GM19452 (cell line): ENCODE measurements at regions not wholly inside any gene's neighbourhood (a gene's known extent, or its start where the extent isn't known, plus 50 kb on each side); places are given as distances from the start of the nearest gene placed in this dataset.
"Not testable (repeated sequence)": the region's sequence is repeated elsewhere in the genome, so short reads cannot be mapped to it uniquely, and the experiment has no call there.

Source experiments
- ATAC-seq: cut with Tn5 transposase; IDR thresholded peaks from one replicate; pipeline ENCODE4 v1.9.1; 2021; ENCODE audit not compliant: unreplicated experiment

DNA sequence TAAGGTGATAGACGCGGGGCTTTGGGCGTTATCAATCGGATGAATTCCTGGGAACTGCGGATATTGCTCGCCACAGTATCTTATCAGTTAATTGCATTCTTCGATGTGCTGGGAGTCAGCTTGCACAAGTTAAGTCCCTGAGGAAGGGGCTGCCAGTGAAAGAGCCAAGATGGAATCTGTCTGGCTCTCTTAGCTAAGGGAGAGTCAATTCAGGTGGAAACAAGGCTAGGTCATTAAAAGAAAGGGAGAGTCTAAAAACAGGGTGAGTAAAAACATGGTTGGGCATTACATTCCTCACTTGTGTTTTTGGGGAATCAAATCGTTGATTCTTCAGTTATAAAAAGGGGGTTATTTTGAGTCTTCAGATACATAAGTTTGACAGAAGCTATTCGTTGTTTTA lies 196.2 kb downstream of the OTOP1 start:
- not testable (repeated sequence) for ATAC-seq

DNA sequence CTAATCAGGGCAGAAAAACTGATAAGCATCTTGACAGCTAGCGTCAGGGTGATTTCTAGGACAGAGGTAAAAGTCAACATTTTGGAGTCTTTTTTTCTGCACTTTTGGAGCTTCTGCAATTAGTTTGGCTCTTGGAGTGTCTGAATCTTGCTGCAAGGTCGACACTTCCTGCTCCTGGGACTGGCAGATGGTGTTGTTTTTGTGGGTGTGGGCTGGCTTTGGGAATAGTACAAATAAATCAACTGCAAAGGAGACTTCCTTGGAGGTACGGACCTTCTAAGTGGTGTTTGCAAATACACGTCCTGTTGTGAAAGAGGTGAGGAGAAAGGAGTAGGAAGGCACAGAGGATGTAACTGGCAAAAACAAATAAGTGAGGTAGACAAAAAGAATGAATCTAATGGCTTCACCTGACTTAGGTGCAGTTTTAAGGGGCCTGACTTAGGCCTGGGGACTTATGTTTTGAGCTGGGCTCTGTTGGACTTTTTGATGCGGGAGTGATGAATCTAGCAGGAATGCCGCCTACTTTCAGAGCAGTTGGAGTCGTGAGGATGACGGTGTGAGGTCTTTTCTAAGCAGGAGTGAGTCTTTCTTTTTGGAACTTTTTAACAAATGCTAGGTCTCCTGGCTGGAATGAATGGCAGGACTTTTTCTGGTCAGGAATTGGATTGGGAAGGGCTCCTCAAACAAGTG lies 195.1 kb downstream of the OTOP1 start:
- ATAC-seq, result not testable (repeated sequence)

DNA sequence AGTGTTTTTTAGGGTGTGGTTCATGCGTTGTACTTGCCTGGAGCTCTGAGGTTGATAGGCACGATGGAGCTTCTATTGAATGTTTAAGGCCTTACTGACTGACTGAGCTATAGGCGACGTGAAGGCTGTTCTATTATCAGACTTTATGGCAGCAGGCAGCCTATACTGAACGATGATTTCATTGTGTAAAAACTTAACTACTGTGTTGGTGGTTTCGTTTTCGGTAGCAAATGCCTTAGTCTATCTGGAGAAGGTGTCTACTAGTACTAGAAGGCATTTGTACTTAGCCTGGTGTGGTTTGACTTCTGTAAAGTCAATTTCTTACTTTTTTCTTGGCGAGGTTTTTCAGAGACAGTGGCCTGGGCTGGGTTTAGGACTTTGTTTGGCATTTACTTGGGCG lies 194.4 kb downstream of the OTOP1 start:
- not testable (repeated sequence) for ATAC-seq

DNA sequence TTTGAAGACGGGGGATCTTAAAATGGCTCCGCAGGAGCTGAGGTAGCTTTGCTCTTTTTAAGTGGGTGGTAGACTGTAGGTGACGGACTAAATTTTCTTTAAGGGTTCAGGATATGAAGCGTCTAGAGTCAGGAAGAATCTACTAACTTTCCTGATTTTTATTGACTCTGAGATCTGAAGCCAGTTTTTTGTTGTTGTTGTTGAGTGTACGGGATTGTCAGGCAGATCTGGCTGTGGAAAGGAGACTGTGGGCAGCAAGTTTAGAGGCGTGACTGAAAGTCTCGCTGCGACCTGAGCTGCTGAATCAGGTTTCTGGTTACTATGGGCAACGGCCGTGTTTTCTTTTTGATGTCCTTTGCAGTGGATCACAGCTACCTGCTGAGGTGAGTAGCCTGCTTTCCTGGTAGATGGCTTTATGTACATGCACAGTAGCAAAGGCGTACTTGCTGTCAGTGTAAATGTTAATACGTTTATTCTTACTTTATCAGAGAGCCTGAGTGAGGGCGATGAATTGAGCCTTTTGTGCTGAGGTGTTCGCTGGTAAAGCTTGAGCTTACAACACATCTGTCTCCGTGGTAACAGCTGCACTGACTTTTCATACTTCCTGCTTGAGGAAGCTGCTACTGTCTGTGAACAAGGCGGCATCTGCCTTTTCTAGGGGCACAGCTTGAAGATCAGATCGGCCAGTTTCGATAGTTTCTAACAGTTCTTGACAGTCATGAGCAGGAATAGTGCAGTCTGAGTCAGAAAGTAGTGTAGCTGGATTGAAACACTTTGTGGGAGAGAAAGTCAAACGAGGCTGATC lies 193.7 kb downstream of the OTOP1 start:
- not testable (repeated sequence) for ATAC-seq

GRCh38 chr4:4037399-4038138 lies 189.2 kb downstream of the OTOP1 start:
- not testable (repeated sequence) for ATAC-seq

DNA sequence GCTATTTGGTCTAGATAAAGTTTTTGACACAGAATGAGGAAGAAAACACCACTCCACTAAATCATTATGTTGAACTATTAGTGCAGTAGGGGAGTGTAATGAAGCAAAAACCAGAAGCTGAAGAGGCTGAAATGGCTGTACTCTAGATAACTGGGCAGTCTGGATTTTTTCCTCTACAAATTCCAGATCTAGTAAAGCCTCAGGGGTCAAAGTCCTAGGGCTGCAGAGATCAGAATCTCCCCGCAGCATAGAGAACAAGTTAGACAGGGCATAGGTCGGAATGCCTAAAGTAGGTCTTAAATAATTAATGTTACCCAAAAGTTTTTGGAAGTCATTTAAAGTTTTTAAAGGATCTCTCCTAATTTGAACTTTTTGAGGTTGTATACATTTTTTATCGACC lies 180.9 kb downstream of the OTOP1 start:
- not testable (repeated sequence) for ATAC-seq

- ATAC-seq, result not testable (repeated sequence)
Measured at GRCh38 chr4:4046686-4047085, 180.0 kb downstream of the OTOP1 start.

DNA sequence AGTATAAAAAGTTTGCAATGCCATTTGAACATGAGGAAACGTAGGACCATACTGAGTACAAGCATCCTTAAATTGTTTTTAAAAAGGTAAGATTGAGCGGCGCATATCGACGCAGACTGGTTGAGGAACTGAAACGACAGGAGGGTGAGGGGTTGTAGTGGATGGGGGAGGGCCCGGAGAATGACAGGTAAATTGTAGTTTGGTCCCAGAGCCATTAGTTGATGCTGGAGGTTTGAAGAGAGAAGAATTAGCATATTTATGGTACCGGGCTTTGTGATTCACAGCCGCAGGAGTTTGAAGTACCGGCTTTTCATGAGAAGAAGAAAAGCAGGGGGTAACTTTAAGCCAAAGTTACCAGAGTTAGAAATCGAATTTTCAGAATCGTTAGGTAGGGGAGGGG lies 179.5 kb downstream of the OTOP1 start:
- not testable (repeated sequence) for ATAC-seq

GRCh38 chr4:4048227-4048626 lies 178.5 kb downstream of the OTOP1 start:
- not testable (repeated sequence) for ATAC-seq

- not testable (repeated sequence) for ATAC-seq
Measured at GRCh38 chr4:4050781-4051180, 175.9 kb downstream of the OTOP1 start.

DNA sequence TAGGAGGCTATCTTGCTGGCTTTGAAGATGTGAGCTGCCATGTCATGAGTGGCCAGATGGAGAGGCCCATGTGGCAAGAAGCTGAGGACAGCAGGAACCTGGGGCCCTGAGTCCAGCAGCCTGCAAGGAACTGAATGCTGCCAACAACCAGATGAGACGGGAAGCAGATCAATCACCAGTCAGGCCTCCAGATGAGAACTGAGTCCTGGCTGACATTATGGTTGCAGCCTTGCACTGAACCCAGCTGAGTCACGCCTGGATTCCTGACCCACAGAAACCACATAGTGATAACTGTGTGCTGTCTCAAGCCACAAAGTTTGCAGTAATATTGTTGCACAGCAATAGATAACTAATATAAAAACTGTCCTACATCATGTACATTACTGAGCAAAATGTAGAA lies 173.8 kb downstream of the OTOP1 start:
- not testable (repeated sequence) for ATAC-seq

DNA sequence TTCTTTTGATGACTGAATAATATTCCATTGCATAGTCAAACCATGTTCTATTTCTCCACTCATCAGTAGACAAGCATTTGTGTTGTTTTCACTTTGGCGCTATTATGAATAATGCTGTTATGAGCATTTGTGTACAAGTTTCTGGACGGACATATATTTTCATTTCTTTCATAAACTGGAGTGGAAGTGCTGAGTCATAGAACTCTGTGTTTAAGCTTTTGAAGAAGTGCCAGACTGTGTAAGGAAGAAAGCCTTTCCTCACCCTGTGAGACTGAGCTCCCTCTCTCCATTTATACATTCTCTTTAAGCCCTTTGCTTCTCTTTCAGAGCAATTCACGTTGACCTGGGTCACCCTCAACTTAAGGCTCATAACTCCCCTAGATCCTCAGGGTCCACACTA lies 169.5 kb downstream of the OTOP1 start:
- ATAC-seq, result not testable (repeated sequence)

DNA sequence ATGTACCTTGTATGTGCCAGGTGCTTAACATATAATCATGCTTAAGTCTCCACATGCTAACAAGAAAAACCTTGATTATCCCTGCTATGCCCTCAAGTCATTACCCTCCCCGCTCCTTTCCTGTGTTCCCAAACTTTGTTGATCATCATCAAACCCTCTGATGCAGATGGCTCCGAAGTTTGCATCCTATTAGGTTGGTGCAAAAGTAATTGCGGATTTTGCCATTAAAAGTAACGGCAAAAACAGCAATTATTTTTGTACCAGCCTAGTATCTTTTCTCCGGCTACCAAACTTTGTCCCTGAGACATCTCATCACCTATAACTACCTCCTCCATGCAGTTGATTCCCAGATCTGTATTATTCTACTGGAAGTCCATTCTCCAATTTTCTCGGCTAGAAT lies 142.6 kb downstream of the OTOP1 start:
- ATAC-seq, result not testable (repeated sequence)

- not testable (repeated sequence) for ATAC-seq
Measured at GRCh38 chr4:4089716-4090419, 136.9 kb downstream of the OTOP1 start.

- ATAC-seq, result not testable (repeated sequence)
Measured at GRCh38 chr4:4090720-4091119, 136.0 kb downstream of the OTOP1 start.

DNA sequence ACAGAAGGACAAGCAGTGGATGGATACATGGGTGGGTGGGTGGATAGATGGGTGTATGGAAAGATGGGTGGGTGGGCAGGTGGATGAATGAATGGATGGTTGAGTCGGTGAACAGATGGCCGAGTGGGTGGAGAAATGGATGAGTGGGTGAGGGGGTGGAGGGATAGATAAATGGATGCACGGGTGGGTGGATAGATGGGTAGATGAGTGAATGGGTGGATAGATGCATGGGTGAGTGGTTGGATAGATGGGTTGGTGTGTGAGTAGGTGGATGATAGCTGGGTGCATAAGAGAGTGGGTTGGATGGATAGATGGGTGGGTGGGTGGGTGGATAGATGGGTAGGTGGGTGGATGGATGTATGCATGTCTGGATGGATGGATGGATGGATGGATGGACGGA lies 134.6 kb downstream of the OTOP1 start:
- not testable (repeated sequence) for ATAC-seq

GRCh38 chr4:4099610-4100009 lies 127.1 kb downstream of the OTOP1 start:
- not testable (repeated sequence) for ATAC-seq

GRCh38 chr4:4106923-4107322 lies 119.8 kb downstream of the OTOP1 start:
- not testable (repeated sequence) for ATAC-seq

DNA sequence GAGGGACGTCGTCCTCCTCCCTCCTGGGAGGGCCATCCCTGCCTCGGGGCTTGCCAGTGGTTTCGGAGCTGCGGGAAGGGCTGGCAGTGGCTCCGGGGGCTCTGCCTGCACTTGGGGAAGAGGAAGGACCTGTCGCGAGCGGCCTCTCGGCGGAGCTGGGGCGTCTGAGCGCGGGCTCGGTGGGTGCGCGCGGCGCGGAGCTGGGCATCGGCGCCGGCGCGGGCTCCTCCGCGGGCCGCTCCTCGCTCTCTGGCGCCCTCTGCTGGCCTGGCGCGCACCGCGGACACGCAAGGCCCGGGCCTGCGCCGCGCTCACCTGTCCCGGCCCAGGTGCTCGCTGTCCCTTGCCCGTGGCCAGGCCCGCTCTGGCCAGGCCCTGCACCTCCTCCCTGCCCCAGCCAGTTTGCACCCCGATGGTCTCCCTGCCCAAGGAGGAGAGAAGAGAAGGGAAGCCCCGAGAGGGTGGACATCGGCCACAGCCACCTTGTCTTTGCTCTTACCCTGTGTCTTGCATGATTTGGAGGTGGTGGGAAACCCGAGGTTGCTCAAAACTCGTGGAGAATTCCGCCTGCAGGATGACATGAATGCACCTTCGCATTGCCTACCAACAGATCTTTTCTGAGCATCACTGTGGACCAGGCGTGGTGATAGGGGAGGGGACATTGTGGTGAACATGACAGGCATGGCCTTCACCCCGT lies 119.2 kb downstream of the OTOP1 start:
- ATAC-seq, result not testable (repeated sequence)

DNA sequence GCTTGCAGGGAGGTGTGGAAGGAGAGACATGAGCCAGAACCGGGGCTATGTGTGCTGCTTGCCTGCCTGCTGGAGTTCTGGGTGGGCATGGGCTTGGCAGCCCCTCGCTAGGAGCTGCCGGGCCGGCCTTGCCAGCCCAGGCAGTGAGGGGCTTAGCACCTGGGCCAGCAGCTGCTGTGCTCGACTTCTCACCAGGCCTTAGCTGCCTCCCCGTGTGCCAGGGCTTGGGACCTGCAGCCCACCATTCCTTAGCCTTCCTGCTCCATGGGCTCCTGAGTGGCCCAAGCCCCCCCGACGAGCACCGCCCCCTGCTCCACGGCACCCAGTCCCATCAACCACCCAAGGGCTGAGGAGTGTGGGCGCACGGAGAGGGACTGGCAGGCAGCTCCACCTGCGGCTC lies 111.3 kb downstream of the OTOP1 start:
- ATAC-seq, result not testable (repeated sequence)
